Body of pancreas (tissue), 4 donors: ENCODE measurements at regions not wholly inside any gene's neighbourhood (a gene's known extent, or its start where the extent isn't known, plus 50 kb on each side); places are given as distances from the start of the nearest gene placed in this dataset.

Source experiments
- ATAC-seq: fragments of 150-250 bp; one replicate; pipeline ENCODE4 v1.9.1; 2016
- DNase-seq, 4 donors: peaks; one replicate each; pipeline ENCODE4 v3.0.0-alpha.2; 2019
- H3K27ac ChIP-seq, 4 donors: fragments of 200-600 bp; sonication (generic); 1 replicate in 3 of 4; 2 replicates in 1 of 4; pipeline versions ENCODE4 v1.5.1 to v1.6.1; 2016 to 2019; ENCODE audit warnings: mild to moderate bottlenecking in 1 of 4, mixed read lengths in 1 of 4, moderate library complexity in 1 of 4
- H3K27me3 ChIP-seq, 2 donors: fragments of 200-600 bp; sonication (generic); one replicate each; pipeline ENCODE4 v1.6.0; 2016; ENCODE audit warnings: mild to moderate bottlenecking in 1 of 2
- H3K36me3 ChIP-seq, 2 donors: fragments of 200-600 bp; sonication (generic); replicated peaks in 1 of 2; 2 replicates each; pipeline ENCODE4 v1.5.1; 2016; ENCODE audit warnings: low read depth in 2 of 2; ENCODE audit not compliant: insufficient read depth in 1 of 2
- H3K4me1 ChIP-seq: fragments of 200-600 bp; sonication (generic); one replicate; pipeline ENCODE4 v1.6.0; 2016
- H3K4me3 ChIP-seq, 2 donors: fragments of 200-600 bp; sonication (generic); 1 replicate in 1 of 2; 2 replicates in 1 of 2; pipeline ENCODE4 v1.5.1; 2016 to 2019
- H3K9me3 ChIP-seq, 3 donors: fragments of 200-600 bp; sonication (generic); 1 replicate in 2 of 3; 2 replicates in 1 of 3; pipeline ENCODE4 v1.5.1; 2016
- POLR2A ChIP-seq, 3 donors: fragments of 450-650 bp; IDR thresholded peaks; one replicate each; pipeline ENCODE4 v1.6.1; 2016; ENCODE audit warnings: antibody characterized with exemption in 3 of 3, mild to moderate bottlenecking in 2 of 3
- WGBS, 2 donors: methylation state at CpG; one replicate each; pipeline ENCODE4 v1.1.5; 2017; 5-methylcytosine and 5-hydroxymethylcytosine counted together
- intact Hi-C: fragments of 100-400 bp; cut with DNase I; formaldehyde crosslinking; loops from one replicate; pipeline ENCODE4 v1.15.1; 2023
- TF ChIP-seq, protein P1 (sequence below), 7 experiments: fragments of 450-650 bp in 4 of 7; fragments of 200-600 bp in 3 of 7; sonication (generic) in 3 of 7; IDR thresholded peaks; one replicate each; pipeline ENCODE4 v1.5.1; 2016 to 2019; ENCODE audit warnings: antibody characterized with exemption in 7 of 7

DNA sequence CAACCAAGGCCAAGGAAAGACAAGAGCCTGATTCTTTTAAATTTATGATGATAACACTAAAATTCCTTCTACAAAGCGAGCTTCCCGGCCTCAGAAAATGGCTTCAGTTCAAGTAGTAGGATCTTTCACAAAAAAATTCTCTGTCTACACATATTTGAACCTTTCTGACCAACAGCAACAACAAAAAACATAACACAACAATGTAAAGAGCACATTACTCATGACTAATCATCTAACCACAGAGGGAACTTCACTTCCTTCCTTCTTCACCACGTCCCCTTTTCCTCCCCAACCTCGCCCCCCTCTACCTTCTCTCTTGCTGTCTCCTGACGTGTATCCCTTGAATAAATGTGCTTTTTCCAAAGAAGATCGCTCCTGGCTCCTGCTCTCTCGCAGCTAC lies 228.2 kb downstream of the MYLK4 start:
- ATAC-seq (no peak), DNase-seq (no peak)
- no peak for TF ChIP-seq POLR2A (IDR thresholded peaks at IDR 0.05)
- TF ChIP-seq, protein P1, sequence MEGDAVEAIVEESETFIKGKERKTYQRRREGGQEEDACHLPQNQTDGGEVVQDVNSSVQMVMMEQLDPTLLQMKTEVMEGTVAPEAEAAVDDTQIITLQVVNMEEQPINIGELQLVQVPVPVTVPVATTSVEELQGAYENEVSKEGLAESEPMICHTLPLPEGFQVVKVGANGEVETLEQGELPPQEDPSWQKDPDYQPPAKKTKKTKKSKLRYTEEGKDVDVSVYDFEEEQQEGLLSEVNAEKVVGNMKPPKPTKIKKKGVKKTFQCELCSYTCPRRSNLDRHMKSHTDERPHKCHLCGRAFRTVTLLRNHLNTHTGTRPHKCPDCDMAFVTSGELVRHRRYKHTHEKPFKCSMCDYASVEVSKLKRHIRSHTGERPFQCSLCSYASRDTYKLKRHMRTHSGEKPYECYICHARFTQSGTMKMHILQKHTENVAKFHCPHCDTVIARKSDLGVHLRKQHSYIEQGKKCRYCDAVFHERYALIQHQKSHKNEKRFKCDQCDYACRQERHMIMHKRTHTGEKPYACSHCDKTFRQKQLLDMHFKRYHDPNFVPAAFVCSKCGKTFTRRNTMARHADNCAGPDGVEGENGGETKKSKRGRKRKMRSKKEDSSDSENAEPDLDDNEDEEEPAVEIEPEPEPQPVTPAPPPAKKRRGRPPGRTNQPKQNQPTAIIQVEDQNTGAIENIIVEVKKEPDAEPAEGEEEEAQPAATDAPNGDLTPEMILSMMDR (IDR thresholded peaks at IDR 0.05) = no peak
- Histone ChIP-seq H3K27me3 (no peaks in the 10 kb centered on the region), H3K36me3 (no peaks in the 10 kb centered on the region), H3K4me3 (no peak overlapping the region), H3K27ac (no peak overlapping the region), H3K4me1 (no peaks in the 10 kb centered on the region), H3K9me3 (peaks cover 0 to 15% (median 3%) of the 10 kb centered on the region in 3 donors)
- 58 to 70% methylated on average over 7 of the region's 7 CpGs for WGBS, 2 donors
- intact Hi-C loops = no loop called here

DNA sequence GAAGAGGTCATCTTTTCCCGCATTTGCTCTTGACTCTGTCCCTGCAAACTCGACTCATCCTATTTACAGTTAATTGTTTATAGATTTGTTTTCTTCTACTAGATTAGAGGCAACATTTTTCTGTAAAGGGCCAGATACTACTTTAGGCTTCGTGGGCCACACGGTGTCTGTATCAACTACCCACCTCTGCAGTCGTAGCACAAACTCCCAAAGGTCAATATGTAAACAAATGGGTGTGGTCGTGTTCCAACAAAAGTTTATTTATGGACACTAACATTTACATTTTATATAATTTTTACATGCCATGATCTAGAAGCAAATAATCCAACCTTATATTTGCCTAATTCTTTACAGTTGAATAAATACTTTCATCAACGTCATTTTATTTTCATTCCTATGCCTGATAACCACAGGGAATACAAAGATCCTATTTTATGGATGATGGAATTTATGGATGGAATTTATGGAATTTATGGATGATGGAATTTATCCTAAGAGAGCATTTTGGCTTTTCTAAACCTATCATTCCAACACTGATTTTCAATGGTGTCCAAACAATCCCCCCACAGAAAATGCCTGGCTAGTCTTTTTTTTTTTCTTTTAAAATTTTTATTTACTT lies 232.8 kb downstream of the MYLK4 start:
- intact Hi-C loops = no loop called here
- no peak overlapping the region for H3K4me3 ChIP-seq
- H3K27me3 ChIP-seq = no peaks in the 10 kb centered on the region
- no peaks in the 10 kb centered on the region for H3K36me3 ChIP-seq
- H3K9me3 ChIP-seq = peaks cover 0 to 8% (median 3%) of the 10 kb centered on the region in 3 donors
- peaks cover 7% of the 10 kb centered on the region for H3K4me1 ChIP-seq
- 62 to 71% methylated on average over 7 of the region's 7 CpGs for WGBS, 2 donors
- TF ChIP-seq, protein P1 (IDR thresholded peaks at IDR 0.05) = no peak
- no peak for TF ChIP-seq POLR2A (IDR thresholded peaks at IDR 0.05)
- DNase-seq = no peak
- no peak overlapping the region for H3K27ac ChIP-seq
- ATAC-seq = no peak

DNA sequence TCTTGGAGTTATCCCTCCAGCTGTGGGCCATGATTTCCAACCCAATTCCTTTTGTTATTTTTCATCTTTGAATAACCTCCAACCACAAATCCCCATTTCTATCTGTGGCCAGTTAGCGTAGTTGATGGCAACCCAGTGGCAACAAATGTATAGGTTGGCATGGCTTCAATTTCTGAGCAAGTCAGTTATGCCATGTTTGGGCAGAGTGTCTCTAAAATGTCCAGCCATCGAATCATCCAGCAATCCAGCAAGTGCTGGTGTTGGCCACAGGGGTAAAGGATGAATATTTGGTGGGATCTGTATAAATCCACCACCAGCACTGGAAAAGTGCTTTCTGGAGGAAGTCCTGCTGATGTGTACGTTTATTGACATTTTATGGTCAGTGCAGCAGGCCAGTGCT lies 233.3 kb downstream of the MYLK4 start:
- no peak for TF ChIP-seq POLR2A (IDR thresholded peaks at IDR 0.05)
- TF ChIP-seq, protein P1 (IDR thresholded peaks at IDR 0.05) = no peak
- no peak for DNase-seq

DNA sequence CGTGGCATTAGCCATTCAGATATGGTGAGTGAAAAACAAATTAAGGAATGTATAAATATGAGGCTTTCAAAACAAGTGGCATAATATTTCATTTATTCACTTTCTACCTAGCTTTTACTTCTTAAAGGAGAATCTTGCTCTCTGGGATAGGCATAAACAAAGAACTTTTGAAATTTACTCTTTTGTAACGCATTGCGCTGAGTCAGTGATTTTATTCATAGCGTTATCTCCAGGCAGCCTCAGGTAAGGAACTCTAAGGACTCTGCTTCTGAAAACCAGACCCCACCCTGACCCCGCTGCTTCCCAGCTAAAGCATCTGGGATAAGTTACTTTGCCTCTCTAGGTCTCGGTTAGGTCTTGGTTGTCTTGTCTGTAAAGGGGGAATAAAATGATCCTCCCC lies 234.7 kb downstream of the MYLK4 start:
- intact Hi-C loops = no loop called here
- ATAC-seq (no peak), DNase-seq (no peak)
- Histone ChIP-seq H3K4me3 (no peak overlapping the region), H3K9me3 (peaks cover 0 to 8% (median 3%) of the 10 kb centered on the region in 3 donors), H3K27ac (no peak overlapping the region), H3K4me1 (peaks cover 7% of the 10 kb centered on the region), H3K36me3 (no peaks in the 10 kb centered on the region), H3K27me3 (no peaks in the 10 kb centered on the region)
- TF ChIP-seq, protein P1 (IDR thresholded peaks at IDR 0.05) = no peak
- TF ChIP-seq POLR2A (IDR thresholded peaks at IDR 0.05) = no peak
- WGBS, 2 donors = 86 to 92% methylated on average over 6 of the region's 6 CpGs

More for the DNA sequence above, 233.3 kb downstream of the MYLK4 start:
- H3K27ac ChIP-seq = no peak overlapping the region
- intact Hi-C loops = no loop called here
- no peaks in the 10 kb centered on the region for H3K36me3 ChIP-seq
- H3K9me3 ChIP-seq = peaks cover 0 to 8% (median 3%) of the 10 kb centered on the region in 3 donors
- H3K4me3 ChIP-seq = no peak overlapping the region
- 70 to 71% methylated on average over 3 of the region's 3 CpGs for WGBS, 2 donors
- H3K27me3 ChIP-seq = no peaks in the 10 kb centered on the region
- peaks cover 7% of the 10 kb centered on the region for H3K4me1 ChIP-seq
- ATAC-seq = no peak

DNA sequence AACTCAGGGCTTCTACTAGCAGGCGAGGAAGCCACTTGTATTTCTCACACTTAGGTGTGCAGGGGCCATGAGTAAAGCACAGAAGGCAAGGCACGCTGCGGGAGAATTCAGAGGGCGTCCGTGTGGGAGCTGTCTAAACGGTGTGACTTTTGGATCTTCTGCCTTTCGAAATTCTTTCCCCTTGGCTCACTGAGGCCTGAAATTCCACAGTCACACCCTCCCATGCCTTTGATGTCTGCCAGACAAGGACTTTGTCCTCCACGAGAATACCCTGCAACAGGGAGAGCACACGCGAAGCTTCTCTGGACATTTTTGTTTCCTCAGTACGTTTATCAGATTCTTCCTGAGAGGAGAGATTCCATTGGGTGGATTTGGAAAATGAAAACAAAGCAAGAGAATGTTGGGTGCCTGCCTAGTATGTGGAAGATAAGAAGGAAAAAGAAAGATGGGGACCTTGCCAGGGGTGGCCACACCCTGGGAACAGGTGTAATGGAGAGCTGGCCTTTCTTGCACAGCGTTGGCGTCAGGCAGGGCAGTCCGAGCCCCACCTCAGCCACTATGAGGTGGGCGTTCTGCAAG lies 235.7 kb downstream of the MYLK4 start:
- Histone ChIP-seq H3K4me3 (no peak overlapping the region), H3K4me1 (peaks cover 7% of the 10 kb centered on the region), H3K36me3 (no peaks in the 10 kb centered on the region), H3K27ac (peak overlapping the region in 1 of 4 donors; percentile 13), H3K27me3 (no peaks in the 10 kb centered on the region), H3K9me3 (peaks cover 0 to 4% (median under 1%) of the 10 kb centered on the region in 3 donors)
- peak in 2 of 4 donors; percentile 11 to 16 for DNase-seq
- 33 to 47% methylated on average over 15 of the region's 15 CpGs for WGBS, 2 donors
- TF ChIP-seq, protein P1 (IDR thresholded peaks at IDR 0.05) = no peak
- no peak for TF ChIP-seq POLR2A (IDR thresholded peaks at IDR 0.05)
- ATAC-seq = peak; percentile 47
- intact Hi-C loops = no loop called here
